CD14-positive monocyte (primary cell): ENCODE measurements at regions not wholly inside any gene's neighbourhood (a gene's known extent, or its start where the extent isn't known, plus 50 kb on each side); places are given as distances from the start of the nearest gene placed in this dataset.
A peak's percentile ranks its signal among the peaks of the same experiment; 100 is the strongest.

Experiments
- DNase-seq, 3 donors: peaks; one replicate each; pipeline ENCODE4 v3.0.0-alpha.2; 2011 to 2022
- H2AFZ ChIP-seq: 2 replicates; pipeline ENCODE4 v1.6.0; 2012; ENCODE audit warnings: mild to moderate bottlenecking, low read depth, low read length, inconsistent platforms; ENCODE audit not compliant: insufficient read depth, poor library complexity, severe bottlenecking
- H3K27ac ChIP-seq, 2 donors: 1 replicate in 1 of 2; 2 replicates in 1 of 2; pipeline ENCODE4 v1.5.1; 2012 to 2013; ENCODE audit warnings: low read length in 2 of 2, control low read depth in 1 of 2, inconsistent platforms in 1 of 2, low read depth in 1 of 2, mild to moderate bottlenecking in 1 of 2
- H3K27me3 ChIP-seq, 2 donors: one replicate each; pipeline versions ENCODE4 v1.6.0 to v1.6.1; 2011 to 2013; ENCODE audit warnings: low read length in 2 of 2; ENCODE audit not compliant: control insufficient read depth in 2 of 2, insufficient read depth in 2 of 2
- H3K36me3 ChIP-seq, 2 donors: replicated peaks in 1 of 2; 1 replicate in 1 of 2; 2 replicates in 1 of 2; pipeline versions ENCODE4 v1.5.1 to v1.6.1; 2012 to 2013; ENCODE audit warnings: low read length in 2 of 2, control low read depth in 1 of 2, inconsistent platforms in 1 of 2, mild to moderate bottlenecking in 1 of 2; ENCODE audit not compliant: insufficient read depth in 2 of 2, control insufficient read depth in 1 of 2
- H3K4me1 ChIP-seq, 2 donors: 1 replicate in 1 of 2; 2 replicates in 1 of 2; pipeline versions ENCODE4 v1.5.1 to v1.6.1; 2012 to 2013; ENCODE audit warnings: low read length in 2 of 2, control low read depth in 1 of 2, inconsistent platforms in 1 of 2, mild to moderate bottlenecking in 1 of 2, moderate library complexity in 1 of 2; ENCODE audit not compliant: insufficient read depth in 2 of 2, control insufficient read depth in 1 of 2
- H3K4me2 ChIP-seq: replicated peaks from 2 replicates; pipeline ENCODE3; 2012; ENCODE audit warnings: low read length, moderate library complexity, mild to moderate bottlenecking; ENCODE audit not compliant: poor library complexity, severe bottlenecking; ENCODE audit errors: extremely low read depth
- H3K4me3 ChIP-seq, 3 experiments: fragments of 200-600 bp in 1 of 3; sonication (generic) in 1 of 3; replicated peaks in 1 of 3; 1 replicate in 2 of 3; 2 replicates in 1 of 3; pipeline ENCODE4 v1.5.1; 2011 to 2013; ENCODE audit warnings: low read length in 3 of 3, mild to moderate bottlenecking in 3 of 3, control low read depth in 2 of 3, low read depth in 2 of 3, inconsistent platforms in 1 of 3, moderate library complexity in 1 of 3
- H3K79me2 ChIP-seq: 2 replicates; pipeline ENCODE4 v1.6.0; 2012; ENCODE audit warnings: mild to moderate bottlenecking, control low read depth, inconsistent platforms, low read length, moderate library complexity; ENCODE audit not compliant: insufficient read depth
- H3K9ac ChIP-seq: 2 replicates; pipeline ENCODE4 v1.6.0; 2017; ENCODE audit warnings: low read length, mild to moderate bottlenecking; ENCODE audit not compliant: insufficient read depth, poor library complexity, severe bottlenecking
- H3K9me3 ChIP-seq, 2 donors: replicated peaks in 1 of 2; 1 replicate in 1 of 2; 2 replicates in 1 of 2; pipeline versions ENCODE4 v1.5.1 to v1.6.1; 2012 to 2013; ENCODE audit warnings: low read length in 2 of 2, control low read depth in 1 of 2; ENCODE audit not compliant: control insufficient read depth in 1 of 2, insufficient read depth in 1 of 2
- H4K20me1 ChIP-seq: 2 replicates; pipeline ENCODE4 v1.6.0; 2012; ENCODE audit warnings: mild to moderate bottlenecking, low read length, control low read depth, moderate library complexity; ENCODE audit not compliant: insufficient read depth
- H3K27ac Mint-ChIP-seq, 7 donors: one replicate each; pipeline ENCODE4 v1.8.0; 2020; ENCODE audit warnings: mild to moderate bottlenecking in 7 of 7, mixed read lengths in 7 of 7, moderate library complexity in 6 of 7, inconsistent platforms in 2 of 7
- H3K27me3 Mint-ChIP-seq, 3 donors: one replicate each; pipeline ENCODE4 v1.8.0; 2021 to 2022; ENCODE audit warnings: low read depth in 3 of 3, mild to moderate bottlenecking in 3 of 3, mixed read lengths in 3 of 3, moderate library complexity in 3 of 3, inconsistent platforms in 1 of 3
- H3K36me3 Mint-ChIP-seq, 2 donors: one replicate each; pipeline ENCODE4 v1.8.0; 2020; ENCODE audit warnings: mixed read lengths in 2 of 2, inconsistent platforms in 1 of 2, mild to moderate bottlenecking in 1 of 2
- H3K4me1 Mint-ChIP-seq: one replicate; pipeline ENCODE4 v1.8.0; 2020; ENCODE audit warnings: mild to moderate bottlenecking, mixed read lengths
- H3K4me3 Mint-ChIP-seq, 2 donors: one replicate each; pipeline ENCODE4 v1.8.0; 2020; ENCODE audit warnings: mild to moderate bottlenecking in 2 of 2, mixed read lengths in 2 of 2, moderate library complexity in 1 of 2
- H3K9me3 Mint-ChIP-seq, 7 donors: one replicate each; pipeline ENCODE4 v1.8.0; 2020 to 2022; ENCODE audit warnings: mixed read lengths in 7 of 7, mild to moderate bottlenecking in 6 of 7, moderate library complexity in 6 of 7, inconsistent platforms in 2 of 7
- CTCF ChIP-seq: fragments of 200-600 bp; IDR thresholded peaks from one replicate; pipeline ENCODE4 v1.8.0; 2022; ENCODE audit warnings: antibody characterized with exemption, mild to moderate bottlenecking
- WGBS: methylation state at CpG from one replicate; pipeline ENCODE4 v1.1.5; 2013; ENCODE audit warnings: missing lambda C conversion rate; ENCODE audit not compliant: insufficient coverage; 5-methylcytosine and 5-hydroxymethylcytosine counted together
- intact Hi-C, 2 donors: fragments of 100-400 bp; cut with micrococcal nuclease; formaldehyde crosslinking; loops; one replicate each; pipeline versions ENCODE4 v1.15.0 to v1.15.1; 2023

- H3K4me3 ChIP-seq: no peak overlapping the region
- 89% methylated on average over 1 of the region's 3 CpGs for WGBS
- H3K27me3 Mint-ChIP-seq: peaks cover 18 to 35% (median 19%) of the 10 kb centered on the region in 3 donors
- no peak overlapping the region for H3K27ac ChIP-seq
- H3K79me2 ChIP-seq: no peaks in the 10 kb centered on the region
- H4K20me1 ChIP-seq: no peaks in the 10 kb centered on the region
- no peak for TF ChIP-seq CTCF
- no peak overlapping the region for H3K27ac Mint-ChIP-seq
- H3K4me1 ChIP-seq: no peaks in the 10 kb centered on the region
- no peak overlapping the region for H2AFZ ChIP-seq
- no peaks in the 10 kb centered on the region for H3K9me3 Mint-ChIP-seq
- peaks cover 12 to 15% of the 10 kb centered on the region in 2 donors for H3K27me3 ChIP-seq
- H3K4me3 Mint-ChIP-seq: no peak overlapping the region
- intact Hi-C loops: no loop called here
- no peak overlapping the region for H3K4me2 ChIP-seq
- H3K9ac ChIP-seq: no peak overlapping the region
- H3K9me3 ChIP-seq: no peaks in the 10 kb centered on the region
- no peaks in the 10 kb centered on the region for H3K36me3 Mint-ChIP-seq
- DNase-seq: no peak
- H3K4me1 Mint-ChIP-seq: peaks cover 4% of the 10 kb centered on the region
- H3K36me3 ChIP-seq: no peaks in the 10 kb centered on the region
Observed at GRCh38 chr5:159861086-159861485, 55.2 kb upstream of the ADRA1B start.

- H4K20me1 ChIP-seq: no peaks in the 10 kb centered on the region
- intact Hi-C loops: no loop called here
- no peak overlapping the region for H3K4me3 ChIP-seq
- Mint-ChIP-seq H3K4me3 (peak overlapping the region in 1 of 2 donors; percentile 47), H3K27ac (no peak overlapping the region), H3K36me3 (no peaks in the 10 kb centered on the region), H3K4me1 (peaks cover 4% of the 10 kb centered on the region), H3K27me3 (peaks cover 20 to 37% (median 23%) of the 10 kb centered on the region in 3 donors), H3K9me3 (no peaks in the 10 kb centered on the region)
- no peaks in the 10 kb centered on the region for H3K9me3 ChIP-seq
- WGBS: 73% methylated on average over 6 of the region's 13 CpGs
- no peak for TF ChIP-seq CTCF
- no peaks in the 10 kb centered on the region for H3K36me3 ChIP-seq
- H3K4me2 ChIP-seq: no peak overlapping the region
- no peaks in the 10 kb centered on the region for H3K79me2 ChIP-seq
- H3K27me3 ChIP-seq: peaks cover 18% of the 10 kb centered on the region in 2 donors
- H3K27ac ChIP-seq: no peak overlapping the region
- no peak overlapping the region for H2AFZ ChIP-seq
- H3K9ac ChIP-seq: no peak overlapping the region
- no peaks in the 10 kb centered on the region for H3K4me1 ChIP-seq
- DNase-seq: no peak
Observed at GRCh38 chr5:159864885-159865691, 51.2 kb upstream of the ADRA1B start.
